ENCODE measurements at regions not wholly inside any gene's neighbourhood (a gene's known extent, or its start where the extent isn't known, plus 50 kb on each side); places are given as distances from the start of the nearest gene placed in this dataset.
"Not testable (repeated sequence)": the region's sequence is repeated elsewhere in the genome, so short reads cannot be mapped to it uniquely, and the experiment has no call there.

DNA sequence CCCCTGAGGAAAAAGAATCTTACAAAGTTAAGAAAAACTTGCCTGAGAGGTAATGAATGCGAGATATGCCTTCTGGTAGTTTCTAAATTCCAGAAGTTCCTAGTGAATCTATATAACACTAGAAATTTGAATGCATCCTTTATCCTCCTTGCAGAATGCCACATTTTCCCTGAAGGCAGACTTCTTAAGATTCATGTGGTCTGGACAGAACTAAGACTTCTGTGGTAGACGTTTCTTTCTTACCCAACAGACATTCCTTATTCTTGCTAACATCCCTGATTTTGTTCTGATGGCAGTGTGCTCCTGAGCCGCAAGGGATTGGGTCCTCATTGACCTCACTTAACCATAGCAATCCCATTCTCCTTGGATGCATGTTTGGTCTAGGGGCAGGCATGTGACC is 121.3 kb upstream of the PAPPA2 start:
- Histone ChIP-seq H3K27ac (no peak overlapping the region), H3K4me3 (no peak overlapping the region)
- no peak for TF ChIP-seq CTCF (IDR thresholded peaks at IDR 0.05)
- DNase-seq (ENCODE audit: low spot score), result no peak

- no peak for TF ChIP-seq CTCF (IDR thresholded peaks at IDR 0.05)
- Histone ChIP-seq H3K27ac (no peak overlapping the region), H3K4me3 (no peak overlapping the region)
- DNase-seq (ENCODE audit: low spot score), result no peak
Measured at GRCh38 chr1:176338877-176339276, 124.1 kb upstream of the PAPPA2 start.

DNA sequence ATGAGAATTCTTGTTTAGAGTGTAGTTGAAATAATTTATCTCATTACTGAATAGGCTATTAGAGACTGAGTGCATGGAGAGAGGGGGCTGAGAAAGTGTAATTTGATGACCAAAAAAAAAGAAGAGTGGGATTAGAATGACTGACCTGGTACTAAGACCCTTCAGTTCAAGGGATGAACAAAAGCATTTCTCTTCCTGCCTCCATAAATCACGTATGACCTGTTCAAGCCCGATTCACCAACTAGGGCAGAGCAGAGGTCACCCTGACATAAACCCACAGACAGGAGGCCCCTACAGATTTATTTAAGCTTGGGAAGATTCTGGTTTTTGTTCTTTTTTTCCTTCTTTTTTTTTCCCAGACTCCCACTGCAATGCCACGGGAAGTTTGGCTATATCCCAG is 123.7 kb upstream of the COP1 start:
- H3K27ac ChIP-seq, result no peak overlapping the region
- no peak for TF ChIP-seq CTCF (IDR thresholded peaks at IDR 0.05)
- no peak for DNase-seq (ENCODE audit: low spot score)
- H3K4me3 ChIP-seq, result no peak overlapping the region

DNA sequence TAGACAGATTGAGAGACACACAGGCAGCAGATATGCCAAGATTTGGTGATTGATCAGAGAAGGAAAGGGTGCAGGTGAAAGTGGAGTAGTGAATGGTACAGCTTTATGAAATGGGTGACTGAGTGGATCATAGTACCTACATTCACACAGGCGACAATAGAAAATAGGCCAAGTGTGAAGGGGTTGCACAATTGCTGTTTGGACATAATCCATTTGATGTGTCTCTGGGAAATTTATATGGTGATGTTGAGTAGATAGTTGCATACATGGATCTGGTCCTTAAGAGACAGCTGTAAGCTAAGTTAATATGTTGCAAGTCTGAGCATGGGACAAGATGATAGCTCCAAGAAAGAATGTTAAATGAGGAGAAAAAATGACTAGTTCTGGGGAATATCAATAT is 118.6 kb upstream of the COP1 start:
- no peak for DNase-seq (ENCODE audit: low spot score)
- no peak for TF ChIP-seq CTCF (IDR thresholded peaks at IDR 0.05)
- H3K27ac ChIP-seq, result no peak overlapping the region
- H3K4me3 ChIP-seq, result no peak overlapping the region

- no peak overlapping the region for H3K4me3 ChIP-seq
- no peak for TF ChIP-seq CTCF (IDR thresholded peaks at IDR 0.05)
- DNase-seq (ENCODE audit: low spot score), result no peak
- H3K27ac ChIP-seq, result no peak overlapping the region
Measured at GRCh38 chr1:176323472-176323871, 116.4 kb upstream of the COP1 start.

DNA sequence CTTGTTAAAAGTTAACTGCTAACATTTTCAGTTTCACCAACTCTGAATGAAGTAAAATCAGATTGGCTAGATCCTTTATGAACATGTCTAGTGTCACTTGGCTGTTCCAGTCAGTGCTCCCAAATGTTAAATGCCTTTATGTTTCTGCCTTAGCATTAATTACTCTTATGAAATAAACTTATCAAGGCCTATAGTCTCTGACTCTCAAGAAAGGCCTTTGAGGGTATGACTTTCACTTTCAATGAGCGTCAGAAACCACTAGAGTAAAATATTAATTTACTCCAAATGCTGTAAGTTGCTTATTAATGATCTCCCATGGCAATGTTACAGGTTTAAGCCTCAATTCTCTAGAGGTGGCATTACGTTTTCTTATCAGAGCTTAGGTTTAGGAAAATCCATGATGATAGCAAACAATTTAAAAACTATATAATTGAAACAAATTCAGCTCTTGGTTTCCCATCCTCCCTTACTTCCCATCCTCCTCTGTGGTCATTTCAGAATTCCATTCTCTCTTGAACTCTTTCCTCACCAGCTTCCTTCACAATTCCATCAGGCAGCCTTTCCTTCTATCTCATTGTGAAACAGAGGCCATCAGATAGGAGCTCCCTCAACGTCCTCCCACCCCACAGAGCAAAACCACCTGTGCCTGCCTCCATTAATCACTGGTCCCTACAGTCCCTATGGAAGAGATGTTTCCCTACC is 108.6 kb upstream of the COP1 start:
- no peak for TF ChIP-seq CTCF (IDR thresholded peaks at IDR 0.05)
- DNase-seq (ENCODE audit: low spot score), result no peak
- no peak overlapping the region for H3K4me3 ChIP-seq
- no peak overlapping the region for H3K27ac ChIP-seq

GRCh38 chr1:176296602-176297001 is 89.5 kb upstream of the COP1 start:
- not testable (repeated sequence) for DNase-seq (ENCODE audit: low spot score); H3K4me3 ChIP-seq; H3K27ac ChIP-seq

All from coronary artery (tissue), 2 donors.